Activated B cell treated with CpG ODN at 0.5 μM for 24 hours (primary cell): ENCODE measurements at regions not wholly inside any gene's neighbourhood (a gene's known extent, or its start where the extent isn't known, plus 50 kb on each side); places are given as distances from the start of the nearest gene placed in this dataset.
"Not testable (repeated sequence)": the region's sequence is repeated elsewhere in the genome, so short reads cannot be mapped to it uniquely, and the experiment has no call there.

Experiments used
- ATAC-seq: fragments of 200-7000 bp; cut with Tn5 transposase; one replicate; pipeline ENCODE4 v1.10.0; 2021; ENCODE audit warnings: low read depth, mild to moderate bottlenecking, moderate library complexity
- CTCF ChIA-PET: fragments of 350-600 bp; sonication (Branson Sonifier 250); formaldehyde crosslinking; loops from one replicate; lab custom pipeline; 2021; ENCODE audit warnings: antibody characterized with exemption; lab: Charles Lee
- POLR2A ChIA-PET: fragments of 350-600 bp; sonication (Branson Sonifier 250); formaldehyde crosslinking; loops from one replicate; lab custom pipeline; 2021; ENCODE audit warnings: antibody characterized with exemption; lab: Charles Lee
- DNase-seq: peaks from one replicate; pipeline ENCODE4 v3.0.0; 2022
- H3K27ac Mint-ChIP-seq: one replicate; pipeline ENCODE4 v1.8.0; 2020; ENCODE audit warnings: mixed read lengths
- H3K27me3 Mint-ChIP-seq: one replicate; pipeline ENCODE4 v1.8.0; 2021; ENCODE audit warnings: mixed read lengths
- H3K36me3 Mint-ChIP-seq: one replicate; pipeline ENCODE4 v1.8.0; 2021; ENCODE audit warnings: low read depth, mixed read lengths
- H3K4me1 Mint-ChIP-seq: one replicate; pipeline ENCODE4 v1.8.0; 2021; ENCODE audit warnings: mixed read lengths
- H3K4me3 Mint-ChIP-seq: one replicate; pipeline ENCODE4 v1.8.0; 2020; ENCODE audit warnings: mild to moderate bottlenecking, mixed read lengths
- H3K9me3 Mint-ChIP-seq: one replicate; pipeline ENCODE4 v1.8.0; 2020; ENCODE audit warnings: mixed read lengths
- CTCF ChIP-seq: fragments of 200-600 bp; IDR thresholded peaks from one replicate; pipeline ENCODE4 v1.8.0; 2022; ENCODE audit warnings: antibody characterized with exemption, mild to moderate bottlenecking
- intact Hi-C: fragments of 100-400 bp; cut with micrococcal nuclease; formaldehyde crosslinking; loops from one replicate; pipeline ENCODE4 v1.15.1; 2024

GRCh38 chr3:139107424-139108252, 62.9 kb upstream of the PRR23C start:
- intact Hi-C loops = no loop called here
- Mint-ChIP-seq H3K27me3 (peaks cover 5% of the 10 kb centered on the region), H3K4me1 (peaks cover 4% of the 10 kb centered on the region), H3K36me3 (no peaks in the 10 kb centered on the region), H3K9me3 (no peaks in the 10 kb centered on the region), H3K27ac (no peak overlapping the region), H3K4me3 (no peak overlapping the region)
- TF ChIP-seq CTCF = no peak
- DNase-seq (no peak), ATAC-seq (no peak)
- POLR2A ChIA-PET = no interaction called here
- CTCF ChIA-PET = no interaction called here

GRCh38 chr3:139108253-139108969, 63.7 kb upstream of the PRR23C start:
- no peaks in the 10 kb centered on the region for H3K9me3 Mint-ChIP-seq
- POLR2A ChIA-PET = no interaction called here
- CTCF ChIA-PET = no interaction called here
- no peak overlapping the region for H3K4me3 Mint-ChIP-seq
- H3K27ac Mint-ChIP-seq = no peak overlapping the region
- H3K36me3 Mint-ChIP-seq = no peaks in the 10 kb centered on the region
- ATAC-seq = no peak
- peaks cover 8% of the 10 kb centered on the region for H3K27me3 Mint-ChIP-seq
- no peak for TF ChIP-seq CTCF
- no peak for DNase-seq
- intact Hi-C loops = no loop called here
- peaks cover 4% of the 10 kb centered on the region for H3K4me1 Mint-ChIP-seq

- TF ChIP-seq CTCF = no peak
- CTCF ChIA-PET = no interaction called here
- Mint-ChIP-seq H3K4me1 (peaks cover 4% of the 10 kb centered on the region), H3K9me3 (no peaks in the 10 kb centered on the region), H3K27ac (no peak overlapping the region), H3K4me3 (no peak overlapping the region), H3K36me3 (no peaks in the 10 kb centered on the region), H3K27me3 (peaks cover 8% of the 10 kb centered on the region)
- no peak for DNase-seq
- intact Hi-C loops = no loop called here
- ATAC-seq = no peak
- POLR2A ChIA-PET = no interaction called here
These were observed 64.6 kb upstream of the PRR23C start for GRCh38 chr3:139109271-139109670.

- no peak overlapping the region for H3K4me3 Mint-ChIP-seq
- peaks cover 8% of the 10 kb centered on the region for H3K27me3 Mint-ChIP-seq
These were observed 65.6 kb upstream of the PRR23C start for GRCh38 chr3:139110072-139110830.

GRCh38 chr3:139110929-139111328, 66.2 kb upstream of the PRR23C start:
- H3K27me3 Mint-ChIP-seq, H3K4me1 Mint-ChIP-seq: not testable (repeated sequence)

More at GRCh38 chr3:139110072-139110830, 65.6 kb upstream of the PRR23C start:
- DNase-seq = no peak
- Mint-ChIP-seq H3K4me1 (peaks cover 4% of the 10 kb centered on the region), H3K36me3 (no peaks in the 10 kb centered on the region), H3K27ac (no peak overlapping the region), H3K9me3 (no peaks in the 10 kb centered on the region)
- CTCF ChIA-PET = no interaction called here
- no peak for ATAC-seq
- intact Hi-C loops = no loop called here
- no peak for TF ChIP-seq CTCF
- POLR2A ChIA-PET = no interaction called here

More at GRCh38 chr3:139110929-139111328, 66.2 kb upstream of the PRR23C start:
- intact Hi-C loops, DNase-seq, H3K9me3 Mint-ChIP-seq, CTCF ChIA-PET, H3K4me3 Mint-ChIP-seq, H3K27ac Mint-ChIP-seq, ATAC-seq, POLR2A ChIA-PET, H3K36me3 Mint-ChIP-seq: not testable (repeated sequence)
